ENCODE measurements at regions not wholly inside any gene's neighbourhood (a gene's known extent, or its start where the extent isn't known, plus 50 kb on each side); places are given as distances from the start of the nearest gene placed in this dataset.
A peak's percentile ranks its signal among the peaks of the same experiment; 100 is the strongest.

- no peak for DNase-seq
Measured at GRCh38 chr15:69852482-69852881, 245.2 kb downstream of the TLE3 start.

DNA sequence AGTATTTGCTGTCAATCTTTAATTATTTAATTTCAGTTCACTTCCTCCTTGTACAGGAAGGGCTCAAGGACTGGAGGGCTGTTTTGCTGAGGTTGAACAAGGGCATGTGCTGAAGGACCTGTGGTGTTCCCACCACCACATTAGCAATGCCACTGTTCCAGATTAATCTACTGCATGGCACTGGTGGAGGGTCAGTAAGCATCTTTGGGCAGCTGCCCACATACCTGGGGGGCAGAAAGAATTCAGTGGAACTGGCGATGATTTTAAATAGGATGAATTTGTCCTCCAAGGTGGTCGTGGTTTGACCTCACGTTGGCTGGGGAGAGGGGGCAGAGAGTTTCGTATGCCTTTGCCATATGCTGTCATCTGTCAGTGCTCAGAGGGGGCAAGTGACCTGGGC is 244.8 kb downstream of the TLE3 start:
- DNase-seq, result no peak

- DNase-seq, result peak; percentile 14
Measured at GRCh38 chr15:69853544-69853951, 244.2 kb downstream of the TLE3 start.

DNA sequence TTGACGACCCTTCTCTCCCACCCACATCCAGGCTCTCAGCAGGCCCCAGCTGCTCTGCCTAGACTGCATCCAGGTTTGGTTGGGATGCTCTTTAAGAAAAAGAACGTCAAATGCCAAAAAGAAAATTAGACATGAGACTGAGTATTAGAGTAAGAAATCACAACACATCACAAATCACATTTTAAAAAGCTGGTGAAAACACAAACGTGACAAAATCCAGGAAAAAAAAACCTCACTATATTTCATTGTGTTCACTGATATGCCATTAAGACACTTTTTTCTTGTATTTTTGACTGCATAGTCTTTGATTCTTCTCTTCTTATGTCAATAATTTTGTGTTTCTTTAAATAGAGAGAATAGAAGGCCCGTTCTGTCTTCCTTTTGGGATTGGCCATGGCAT is 243.7 kb downstream of the TLE3 start:
- DNase-seq, result no peak

GRCh38 chr15:69854521-69855181 is 243.1 kb downstream of the TLE3 start:
- no peak for DNase-seq

- DNase-seq, result no peak
Measured at GRCh38 chr15:69855258-69856000, 242.3 kb downstream of the TLE3 start.

GRCh38 chr15:69857250-69857649 is 240.5 kb downstream of the TLE3 start:
- DNase-seq, result no peak

DNA sequence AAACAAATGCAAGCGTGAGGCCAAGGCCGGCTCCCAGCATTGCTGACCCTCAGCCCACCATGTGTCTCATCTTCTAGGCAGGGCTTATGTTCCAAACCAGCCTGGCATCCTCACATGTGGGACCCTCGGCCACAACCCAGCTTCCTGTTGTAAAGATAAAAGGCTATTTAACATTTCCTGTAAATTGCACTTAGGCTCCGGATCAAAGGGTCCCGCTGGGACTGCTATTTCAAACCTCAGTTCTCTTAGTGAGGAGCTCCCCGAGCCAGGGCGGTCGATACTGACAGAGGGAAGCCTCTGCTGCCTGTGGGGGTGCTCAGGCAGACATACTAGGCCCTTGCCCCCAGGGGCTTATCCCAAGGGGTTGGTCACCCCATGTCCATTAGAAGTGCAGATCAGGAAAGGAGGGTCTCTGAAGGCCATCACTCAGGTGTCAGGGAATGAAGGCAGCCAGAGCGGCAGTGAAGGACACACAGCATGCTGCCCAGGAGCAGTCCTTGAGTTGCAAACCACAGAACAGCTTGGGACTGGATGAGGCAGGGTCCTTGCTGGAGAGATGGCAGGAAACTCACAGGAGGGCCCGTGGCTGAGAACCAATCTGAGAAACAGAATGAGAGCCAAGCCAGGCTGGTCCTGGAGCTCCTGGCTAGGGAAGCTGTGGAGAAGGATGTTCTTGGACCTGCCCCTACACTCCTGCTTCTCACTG is 239.9 kb downstream of the TLE3 start:
- DNase-seq, result no peak

GRCh38 chr15:69858456-69858855 is 239.3 kb downstream of the TLE3 start:
- DNase-seq, result no peak

DNA sequence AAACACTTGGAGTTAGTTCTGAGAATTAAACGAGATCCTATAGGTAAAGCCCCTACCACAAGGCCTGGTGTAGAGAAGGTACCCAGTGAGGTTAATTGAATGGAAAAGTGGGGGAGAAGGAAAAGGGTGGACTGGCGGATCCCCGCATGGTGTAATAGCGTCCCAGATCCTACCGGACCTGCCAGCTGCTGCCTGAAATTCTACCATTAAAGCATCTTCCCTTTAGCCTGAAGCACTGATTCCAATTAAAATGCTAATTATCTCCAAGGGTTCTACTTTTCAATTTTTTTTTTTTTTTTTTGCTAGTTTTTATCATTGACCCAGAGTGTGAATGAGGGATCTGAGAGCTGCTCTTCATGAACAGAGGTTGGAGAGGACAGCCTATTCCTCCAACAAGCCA is 237.9 kb downstream of the TLE3 start:
- no peak for DNase-seq

GRCh38 chr15:69860321-69860720 is 237.4 kb downstream of the TLE3 start:
- no peak for DNase-seq

DNA sequence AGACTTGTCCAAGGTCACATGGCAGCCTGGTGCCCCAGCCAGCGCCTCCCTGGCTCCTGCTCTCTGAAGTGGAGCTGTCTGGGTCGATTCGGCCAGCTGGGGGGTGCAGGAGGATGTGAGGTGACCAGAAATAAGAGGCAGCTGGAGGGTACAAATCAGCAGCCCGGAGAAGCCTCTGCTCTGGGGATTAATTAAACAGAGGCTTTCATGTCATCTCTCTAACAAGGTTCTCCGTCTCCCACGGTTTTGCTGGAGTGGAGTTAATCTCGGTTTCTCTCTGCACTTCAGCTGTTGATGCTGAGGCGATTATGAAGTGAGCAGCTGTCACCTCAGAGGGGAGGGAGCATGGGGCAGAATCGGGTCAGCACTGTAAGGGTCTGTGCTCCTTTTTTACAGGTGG is 236.8 kb downstream of the TLE3 start:
- DNase-seq, result no peak

DNA sequence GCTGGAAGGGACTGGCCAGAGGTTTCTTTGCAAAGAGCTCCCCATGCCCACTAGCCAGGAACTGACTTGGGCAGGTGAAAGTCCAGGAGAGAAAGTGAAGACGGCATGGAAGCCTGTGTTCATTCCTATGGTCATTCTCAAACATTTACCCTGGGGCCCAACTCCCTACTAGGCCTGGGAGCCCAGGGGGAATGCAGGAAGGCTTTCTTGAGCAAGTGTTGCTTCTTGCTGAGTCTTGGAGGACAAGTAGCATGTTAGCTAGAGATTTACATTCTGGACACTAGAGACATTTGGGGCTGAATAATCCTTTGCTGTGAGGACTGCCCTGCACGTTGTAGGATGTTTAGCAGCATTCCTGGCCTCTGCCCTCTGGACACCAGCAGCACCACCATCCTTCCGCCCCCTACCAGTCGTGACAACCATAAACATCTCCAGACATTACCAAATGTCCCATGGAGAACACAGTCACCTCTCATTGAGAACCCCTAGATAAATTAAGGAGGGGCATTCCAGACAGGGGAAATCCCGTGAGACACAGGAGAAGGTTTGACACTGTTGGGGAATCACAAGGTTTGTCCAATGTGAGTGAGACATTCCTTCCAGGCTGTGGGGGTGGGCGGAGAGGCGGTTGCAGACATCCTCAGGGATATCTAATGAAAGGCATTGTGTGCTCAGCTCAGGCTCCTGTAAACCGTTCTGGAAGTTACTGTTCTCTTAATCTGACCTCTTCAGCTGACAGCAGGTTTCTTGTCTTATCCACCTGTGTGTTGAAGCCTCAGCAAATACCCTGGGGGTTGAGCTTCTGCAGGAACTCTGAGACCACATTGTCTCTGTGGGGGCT is 236.2 kb downstream of the TLE3 start:
- no peak for DNase-seq

DNA sequence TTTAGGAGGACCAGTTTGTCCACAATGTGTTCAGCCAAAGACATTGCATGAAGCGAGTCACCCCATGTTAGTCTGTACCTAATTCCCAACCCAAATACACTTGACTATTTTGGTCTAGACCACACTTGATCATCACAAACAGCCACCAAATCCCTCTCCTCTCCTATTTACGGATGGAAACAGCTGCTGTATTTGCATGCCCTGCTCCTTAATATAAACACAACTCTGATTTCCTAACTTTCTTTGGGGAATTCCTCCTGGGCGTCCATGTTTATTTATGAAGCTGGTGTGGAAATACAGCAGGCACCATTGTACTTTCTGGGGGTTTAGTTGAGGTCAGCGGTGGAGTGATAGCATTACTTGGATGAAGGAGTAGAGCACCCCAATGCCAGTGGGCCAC is 235.2 kb downstream of the TLE3 start:
- DNase-seq, result no peak

DNA sequence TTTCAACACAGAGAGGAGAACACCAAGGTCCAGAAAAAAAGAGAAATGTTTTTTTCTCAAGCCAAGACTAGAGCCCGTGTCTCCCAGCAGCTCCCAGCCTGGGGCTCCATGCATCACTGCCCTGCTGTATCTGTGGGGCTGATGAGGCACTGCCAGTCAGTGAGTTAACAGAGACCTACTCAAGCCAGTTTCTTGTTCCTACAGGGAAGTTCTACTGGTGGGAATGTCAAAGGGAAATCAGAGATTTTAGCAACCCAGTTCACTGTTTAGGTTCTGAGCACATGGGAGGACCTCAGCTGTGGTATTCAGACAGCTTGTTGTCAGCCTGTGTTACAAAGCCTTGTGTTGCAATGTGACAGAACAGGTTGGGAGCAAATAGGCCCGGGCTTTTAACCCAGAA is 234.3 kb downstream of the TLE3 start:
- DNase-seq, result no peak

GRCh38 chr15:69865369-69865768 is 232.3 kb downstream of the TLE3 start:
- no peak for DNase-seq

GRCh38 chr15:69868756-69869155 is 229.0 kb downstream of the TLE3 start:
- DNase-seq, result no peak

GRCh38 chr15:69869291-69869690 is 228.4 kb downstream of the TLE3 start:
- DNase-seq, result no peak

DNA sequence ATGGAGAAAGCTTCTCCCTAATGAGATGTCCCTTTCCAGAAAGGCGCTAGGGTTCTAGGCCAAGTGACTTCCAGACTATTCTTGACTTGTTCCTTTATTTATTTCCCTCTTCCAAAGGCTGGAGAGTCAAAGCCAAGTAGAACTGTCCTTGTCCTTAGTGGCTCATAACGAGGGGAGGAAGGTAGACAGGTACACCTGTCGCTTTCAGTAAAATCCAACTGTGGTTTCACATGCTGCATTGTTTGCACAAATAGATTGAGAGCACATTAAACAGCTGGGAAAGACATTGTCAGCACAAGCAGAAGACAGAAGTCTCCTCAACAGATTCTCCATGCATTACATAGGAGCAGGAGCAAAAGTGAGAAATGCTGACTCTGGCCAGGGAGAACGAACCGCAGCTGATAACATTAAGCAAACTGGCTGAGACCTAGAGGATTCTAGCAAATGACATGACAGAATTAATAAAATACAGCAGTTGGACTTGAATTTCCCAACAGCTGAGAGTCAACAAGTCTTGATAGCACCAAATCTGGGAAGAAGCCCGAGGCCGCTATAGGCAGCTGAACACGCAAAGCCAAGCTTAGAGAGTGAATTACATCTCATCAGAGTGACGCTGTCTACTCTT is 227.7 kb downstream of the TLE3 start:
- DNase-seq, result no peak

- no peak for DNase-seq
Measured at GRCh38 chr15:69871511-69872134, 226.1 kb downstream of the TLE3 start.

DNA sequence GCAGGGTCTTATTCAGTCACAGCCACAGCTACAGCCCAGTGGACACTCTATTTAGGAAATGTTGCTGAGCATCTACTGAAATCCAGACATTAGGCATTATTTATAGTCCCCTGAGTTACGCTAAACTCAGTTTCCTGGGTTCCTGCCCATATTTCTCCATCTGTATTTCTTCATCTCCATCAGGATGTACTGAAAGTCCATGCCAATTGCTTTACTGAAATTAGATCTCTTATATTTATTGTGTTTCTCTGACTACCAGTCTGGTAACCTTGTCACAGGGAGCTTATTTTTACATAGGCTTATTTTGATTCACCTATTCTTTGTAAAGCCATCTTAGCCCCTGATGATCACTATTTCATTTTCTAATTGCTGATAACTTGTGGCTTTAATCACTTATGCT is 223.9 kb downstream of the TLE3 start:
- DNase-seq, result no peak

DNA sequence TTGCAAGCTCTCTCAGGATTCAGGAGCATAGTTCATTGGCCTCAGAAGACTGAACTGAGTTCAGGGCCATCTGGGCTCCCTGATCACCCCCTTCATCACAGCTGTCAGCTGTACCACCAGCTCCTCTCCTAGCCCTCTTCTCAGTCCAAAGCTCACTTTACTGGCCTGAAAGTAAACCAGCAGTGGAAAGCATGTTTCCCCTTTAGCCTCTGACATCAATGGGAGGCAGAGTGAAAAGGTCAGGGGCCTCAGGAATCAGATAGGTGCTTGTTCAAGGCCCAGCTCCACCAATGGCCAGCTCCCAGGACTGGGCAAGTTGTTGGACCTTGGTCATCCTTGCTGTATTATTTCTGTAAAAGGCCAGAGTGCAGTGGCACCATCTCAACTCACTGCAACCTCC is 223.4 kb downstream of the TLE3 start:
- DNase-seq, result no peak

Measured in midbrain (tissue), 1 donor.